Lower lobe of right lung (tissue), 2 donors: ENCODE measurements at regions not wholly inside any gene's neighbourhood (a gene's known extent, or its start where the extent isn't known, plus 50 kb on each side); places are given as distances from the start of the nearest gene placed in this dataset.

Experiments used
- ATAC-seq, 2 donors: fragments of 200-7000 bp; cut with Tn5 transposase; one replicate each; pipeline ENCODE4 v1.9.1; 2020 to 2022; ENCODE audit warnings: mild to moderate bottlenecking in 2 of 2, moderate library complexity in 2 of 2
- DNase-seq: peaks from one replicate; pipeline ENCODE4 v3.0.0-alpha.2; 2020
- H3K27ac ChIP-seq: fragments of 200-600 bp; one replicate; pipeline ENCODE4 v1.8.0; 2022
- H3K27me3 ChIP-seq: fragments of 200-600 bp; one replicate; pipeline ENCODE4 v1.8.0; 2022; ENCODE audit warnings: low read depth
- H3K36me3 ChIP-seq: fragments of 200-600 bp; one replicate; pipeline ENCODE4 v1.8.0; 2022; ENCODE audit warnings: mild to moderate bottlenecking
- H3K4me1 ChIP-seq: fragments of 200-600 bp; one replicate; pipeline ENCODE4 v1.8.0; 2022
- H3K4me3 ChIP-seq: fragments of 200-600 bp; one replicate; pipeline ENCODE4 v1.8.0; 2022; ENCODE audit warnings: mild to moderate bottlenecking
- H3K9me3 ChIP-seq: fragments of 200-600 bp; one replicate; pipeline ENCODE4 v1.8.0; 2022
- intact Hi-C: fragments of 100-400 bp; cut with DNase I; formaldehyde crosslinking; loops from one replicate; pipeline ENCODE4 v1.11.0; 2022
- TF ChIP-seq, protein P1 (sequence below): fragments of 200-600 bp; IDR thresholded peaks from one replicate; pipeline ENCODE4 v1.8.0; 2022; ENCODE audit warnings: antibody characterized with exemption, mild to moderate bottlenecking
- donor health status: DM: no; HTN: yes; CAD: no; lungs with severe emphysema.

GRCh38 chr9:99762470-99762869 is 59.2 kb upstream of the NR4A3 start:
- Histone ChIP-seq H3K9me3 (no peaks in the 10 kb centered on the region), H3K4me3 (no peak overlapping the region), H3K27me3 (no peaks in the 10 kb centered on the region), H3K36me3 (no peaks in the 10 kb centered on the region), H3K27ac (no peak overlapping the region), H3K4me1 (no peaks in the 10 kb centered on the region)
- intact Hi-C loops: no loop called here
- DNase-seq (no peak), ATAC-seq (no peak)
- TF ChIP-seq, protein P1, sequence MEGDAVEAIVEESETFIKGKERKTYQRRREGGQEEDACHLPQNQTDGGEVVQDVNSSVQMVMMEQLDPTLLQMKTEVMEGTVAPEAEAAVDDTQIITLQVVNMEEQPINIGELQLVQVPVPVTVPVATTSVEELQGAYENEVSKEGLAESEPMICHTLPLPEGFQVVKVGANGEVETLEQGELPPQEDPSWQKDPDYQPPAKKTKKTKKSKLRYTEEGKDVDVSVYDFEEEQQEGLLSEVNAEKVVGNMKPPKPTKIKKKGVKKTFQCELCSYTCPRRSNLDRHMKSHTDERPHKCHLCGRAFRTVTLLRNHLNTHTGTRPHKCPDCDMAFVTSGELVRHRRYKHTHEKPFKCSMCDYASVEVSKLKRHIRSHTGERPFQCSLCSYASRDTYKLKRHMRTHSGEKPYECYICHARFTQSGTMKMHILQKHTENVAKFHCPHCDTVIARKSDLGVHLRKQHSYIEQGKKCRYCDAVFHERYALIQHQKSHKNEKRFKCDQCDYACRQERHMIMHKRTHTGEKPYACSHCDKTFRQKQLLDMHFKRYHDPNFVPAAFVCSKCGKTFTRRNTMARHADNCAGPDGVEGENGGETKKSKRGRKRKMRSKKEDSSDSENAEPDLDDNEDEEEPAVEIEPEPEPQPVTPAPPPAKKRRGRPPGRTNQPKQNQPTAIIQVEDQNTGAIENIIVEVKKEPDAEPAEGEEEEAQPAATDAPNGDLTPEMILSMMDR: no peak
